Activated CD8-positive, alpha-beta T cell treated with anti-CD3 and anti-CD28 coated beads, Interleukin-2, amount 10 ng/mL, durations not matched to agents 7 days and 5 days (primary cell): ENCODE measurements at regions not wholly inside any gene's neighbourhood (a gene's known extent, or its start where the extent isn't known, plus 50 kb on each side); places are given as distances from the start of the nearest gene placed in this dataset.

ENCODE experiments used
- ATAC-seq: fragments of 150-1000 bp; cut with Tn5 transposase; one replicate; pipeline ENCODE4 v1.10.0; 2021; ENCODE audit warnings: moderate library complexity
- CTCF ChIA-PET: fragments of 350-600 bp; sonication (Branson Sonifier 250); formaldehyde crosslinking; loops from one replicate; lab custom pipeline; 2021; ENCODE audit warnings: antibody characterized with exemption; lab: Charles Lee
- POLR2A ChIA-PET: fragments of 350-600 bp; sonication (Branson Sonifier 250); formaldehyde crosslinking; loops from one replicate; lab custom pipeline; 2021; ENCODE audit warnings: antibody characterized with exemption; lab: Charles Lee
- DNase-seq: peaks from one replicate; pipeline ENCODE4 v3.0.0-alpha.2; 2020
- H3K27ac Mint-ChIP-seq: one replicate; pipeline ENCODE4 v1.8.0; 2021; ENCODE audit warnings: mild to moderate bottlenecking, mixed read lengths
- H3K27me3 Mint-ChIP-seq: one replicate; pipeline ENCODE4 v1.8.0; 2021; ENCODE audit warnings: low read depth, mixed read lengths
- H3K36me3 Mint-ChIP-seq: one replicate; pipeline ENCODE4 v1.8.0; 2021; ENCODE audit warnings: low read depth, mixed read lengths
- H3K4me1 Mint-ChIP-seq: one replicate; pipeline ENCODE4 v1.8.0; 2021; ENCODE audit warnings: low read depth, mixed read lengths
- H3K4me3 Mint-ChIP-seq: one replicate; pipeline ENCODE4 v1.8.0; 2021; ENCODE audit warnings: mild to moderate bottlenecking, mixed read lengths
- H3K9me3 Mint-ChIP-seq: one replicate; pipeline ENCODE4 v1.8.0; 2022; ENCODE audit warnings: mixed read lengths; ENCODE audit not compliant: insufficient read depth

DNA sequence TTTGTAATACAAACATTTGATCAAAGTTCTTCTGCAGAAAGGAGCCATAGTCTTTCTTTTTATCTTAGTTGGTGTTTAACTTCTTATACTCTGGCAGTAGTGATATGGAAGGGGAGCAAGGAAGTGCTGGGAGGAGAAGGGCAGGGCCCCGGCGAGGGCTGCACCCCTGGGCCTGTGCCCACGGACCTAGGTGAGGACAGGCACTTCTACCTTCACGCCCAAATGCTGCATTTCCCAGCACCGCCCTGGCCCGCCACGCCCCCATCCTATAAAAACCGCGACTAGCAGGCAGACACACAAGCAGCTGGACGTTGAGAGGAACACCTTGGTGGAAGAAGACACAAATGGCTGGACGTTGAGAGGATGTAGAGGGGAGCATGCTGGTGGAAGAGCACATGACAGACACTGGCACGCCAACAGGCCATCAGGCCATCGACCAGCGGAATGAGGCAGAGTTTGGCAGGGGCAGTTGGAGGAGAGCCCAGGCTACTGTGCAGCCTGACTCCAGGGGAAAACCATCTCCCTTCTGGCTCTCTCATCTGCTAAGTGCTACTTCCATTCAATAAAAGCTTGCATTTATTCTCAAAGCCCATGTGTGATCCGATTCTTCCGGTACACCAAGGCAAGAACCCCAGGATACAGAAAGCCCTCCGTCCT lies 81.5 kb upstream of the C9orf72 start:
- CTCF ChIA-PET: no interaction called here
- DNase-seq (no peak), ATAC-seq (no peak)
- H3K9me3 Mint-ChIP-seq: no peaks in the 10 kb centered on the region
- H3K4me3 Mint-ChIP-seq: no peak overlapping the region
- POLR2A ChIA-PET: interaction anchor here (0.6 kb wide), 1 partner anchor 189 kb away, joined by 3 read pairs; no protein-coding TSS in a partner anchor
- H3K4me1 Mint-ChIP-seq: no peaks in the 10 kb centered on the region
- H3K27me3 Mint-ChIP-seq: peaks cover 3% of the 10 kb centered on the region
- no peaks in the 10 kb centered on the region for H3K36me3 Mint-ChIP-seq
- no peak overlapping the region for H3K27ac Mint-ChIP-seq

DNA sequence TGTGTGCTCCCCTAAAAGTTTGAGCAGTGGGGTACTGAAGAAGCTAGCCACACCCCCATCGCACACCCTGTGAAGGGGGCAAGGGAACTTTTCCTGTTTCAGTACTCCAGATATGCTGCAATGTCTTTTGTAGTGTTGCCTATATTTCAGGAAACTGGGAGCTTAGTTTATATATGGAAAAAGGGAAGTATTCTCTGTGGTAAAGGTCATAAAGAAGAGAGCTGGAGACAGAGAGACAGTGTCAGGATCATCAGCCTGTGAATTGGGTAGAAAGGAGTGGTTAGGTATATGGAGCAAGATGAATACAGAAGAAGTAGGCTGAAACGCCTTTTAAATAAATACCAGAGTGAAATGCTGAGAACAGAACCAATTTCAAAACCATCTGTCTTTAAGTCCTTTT lies 82.2 kb upstream of the C9orf72 start:
- Mint-ChIP-seq H3K4me3 (no peak overlapping the region), H3K27me3 (peaks cover 3% of the 10 kb centered on the region), H3K9me3 (no peaks in the 10 kb centered on the region), H3K36me3 (no peaks in the 10 kb centered on the region), H3K4me1 (no peaks in the 10 kb centered on the region), H3K27ac (no peak overlapping the region)
- no peak for DNase-seq
- CTCF ChIA-PET: no interaction called here
- POLR2A ChIA-PET: no interaction called here
- no peak for ATAC-seq

DNA sequence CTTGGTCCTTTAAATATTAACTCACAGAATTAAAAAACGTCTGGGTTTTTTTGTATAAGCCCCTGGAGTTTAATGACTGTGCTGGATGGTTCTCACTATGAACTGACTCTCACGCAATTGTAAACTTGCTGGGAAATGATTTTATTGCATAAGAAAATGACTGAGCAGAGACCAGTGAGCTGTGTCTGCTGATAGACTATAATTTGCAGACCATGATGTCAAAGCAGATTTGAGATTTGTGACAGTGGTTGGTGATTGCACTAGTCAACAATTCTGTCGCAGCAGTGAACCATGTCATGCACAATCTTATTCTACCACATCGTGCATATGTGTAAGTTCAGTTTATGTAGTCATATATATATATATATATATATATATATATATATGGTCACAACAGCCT lies 85.7 kb upstream of the C9orf72 start:
- CTCF ChIA-PET: no interaction called here
- no peak for ATAC-seq
- Mint-ChIP-seq H3K36me3 (no peaks in the 10 kb centered on the region), H3K27me3 (peaks cover 3% of the 10 kb centered on the region), H3K9me3 (no peaks in the 10 kb centered on the region), H3K4me3 (no peak overlapping the region), H3K4me1 (no peaks in the 10 kb centered on the region), H3K27ac (no peak overlapping the region)
- no peak for DNase-seq
- POLR2A ChIA-PET: no interaction called here

DNA sequence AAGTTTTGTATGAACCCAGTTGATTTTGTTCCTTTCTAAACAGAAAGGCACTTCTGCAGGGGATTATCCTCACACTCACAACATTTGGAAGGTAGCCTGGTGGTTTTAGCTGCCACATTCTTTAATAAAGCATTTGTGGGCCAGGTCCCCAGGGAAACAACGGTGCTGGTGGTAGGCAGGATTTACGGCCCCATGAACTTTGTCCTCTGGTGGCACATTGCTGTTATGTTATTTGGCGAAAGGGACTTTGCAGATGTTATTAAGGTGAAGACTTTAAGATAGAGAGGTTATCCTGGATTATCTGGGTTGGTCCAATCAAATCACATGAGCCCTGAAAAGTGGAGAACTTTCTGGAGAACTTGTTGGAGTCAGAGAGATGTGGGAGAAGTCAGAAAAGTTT lies 86.3 kb upstream of the C9orf72 start:
- Mint-ChIP-seq H3K4me1 (no peaks in the 10 kb centered on the region), H3K27me3 (peaks cover 3% of the 10 kb centered on the region), H3K36me3 (no peaks in the 10 kb centered on the region), H3K4me3 (no peak overlapping the region), H3K27ac (no peak overlapping the region), H3K9me3 (no peaks in the 10 kb centered on the region)
- ChIA-PET CTCF (no interaction called here), POLR2A (no interaction called here)
- DNase-seq (no peak), ATAC-seq (no peak)

DNA sequence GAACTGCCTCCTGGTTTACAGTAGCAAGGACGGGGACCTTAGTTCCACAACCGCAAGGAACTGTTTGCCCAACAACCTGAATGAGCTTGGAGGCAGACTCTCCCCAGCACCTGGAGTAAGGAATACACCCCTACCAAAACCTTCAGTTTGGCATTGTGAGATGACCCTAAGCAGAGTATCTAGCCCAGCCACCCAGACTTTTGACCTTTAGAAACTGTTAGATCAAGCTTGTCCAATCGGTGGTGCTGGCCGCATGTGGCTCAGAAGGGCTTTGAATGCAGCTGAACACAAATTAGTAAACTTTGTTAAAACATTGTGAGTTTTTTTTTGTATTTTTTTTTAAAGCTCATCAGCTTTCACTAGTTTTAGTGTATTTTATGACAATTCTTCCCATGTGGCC lies 86.9 kb upstream of the C9orf72 start:
- H3K4me1 Mint-ChIP-seq: no peaks in the 10 kb centered on the region
- ATAC-seq: no peak
- no peak overlapping the region for H3K4me3 Mint-ChIP-seq
- no peak overlapping the region for H3K27ac Mint-ChIP-seq
- H3K9me3 Mint-ChIP-seq: no peaks in the 10 kb centered on the region
- H3K36me3 Mint-ChIP-seq: no peaks in the 10 kb centered on the region
- H3K27me3 Mint-ChIP-seq: peaks cover 4% of the 10 kb centered on the region
- ChIA-PET CTCF (no interaction called here), POLR2A (no interaction called here)
- DNase-seq: no peak

DNA sequence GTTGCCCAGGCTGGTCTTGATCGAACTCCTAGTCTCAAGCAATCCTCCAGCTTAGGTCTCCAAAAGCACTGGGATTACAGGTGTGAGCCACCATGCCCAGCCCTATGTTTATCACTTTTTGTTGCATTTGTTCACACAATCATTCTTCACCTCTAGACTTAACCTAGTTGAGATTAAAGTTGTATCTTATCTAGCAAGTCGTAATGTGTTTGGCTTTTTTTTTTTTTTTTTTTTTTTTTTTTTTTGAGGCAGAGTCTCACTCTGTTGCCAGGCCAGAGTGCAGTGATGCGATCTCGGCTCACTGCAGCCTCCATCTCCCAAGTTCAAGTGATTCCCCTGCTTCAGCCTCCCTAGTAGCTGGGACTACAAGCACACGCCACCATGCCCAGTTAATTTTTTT lies 90.2 kb upstream of the C9orf72 start:
- H3K36me3 Mint-ChIP-seq: no peaks in the 10 kb centered on the region
- H3K9me3 Mint-ChIP-seq: no peaks in the 10 kb centered on the region
- H3K4me1 Mint-ChIP-seq: no peaks in the 10 kb centered on the region
- ChIA-PET POLR2A (no interaction called here), CTCF (no interaction called here)
- ATAC-seq: no peak
- H3K27ac Mint-ChIP-seq: no peak overlapping the region
- H3K27me3 Mint-ChIP-seq: peaks cover 6% of the 10 kb centered on the region
- H3K4me3 Mint-ChIP-seq: no peak overlapping the region
- no peak for DNase-seq

DNA sequence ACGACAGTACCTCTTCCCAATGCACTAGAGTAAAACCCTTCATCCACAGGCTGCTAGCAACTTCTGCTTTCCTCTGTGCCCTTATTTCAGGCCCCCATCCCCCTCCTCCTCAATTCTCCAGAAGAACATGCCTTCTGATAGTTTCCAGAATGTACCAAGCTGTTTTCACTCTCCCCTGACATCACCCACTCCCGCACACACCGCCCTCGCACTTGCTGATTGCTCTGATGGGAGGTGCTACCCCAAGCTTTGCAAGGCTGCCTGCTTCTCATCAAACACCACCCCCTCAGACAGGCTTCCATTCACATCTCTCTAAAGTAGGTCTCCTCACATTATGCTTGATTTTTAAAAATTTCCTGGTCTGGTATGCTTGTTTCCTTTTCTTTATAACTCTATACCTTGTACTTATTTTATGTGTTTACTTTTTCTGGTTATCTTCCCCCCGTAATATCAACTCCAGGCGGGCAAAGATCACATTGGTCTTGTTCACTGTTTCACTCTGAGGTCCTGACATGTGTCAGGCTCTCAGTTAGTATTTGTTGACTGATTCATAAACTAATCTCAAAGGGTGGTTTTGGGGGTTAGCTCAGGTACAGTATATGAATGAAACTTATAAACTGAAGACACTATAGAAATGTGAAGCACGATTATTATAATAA lies 91.0 kb upstream of the C9orf72 start:
- Mint-ChIP-seq H3K27ac (no peak overlapping the region), H3K4me3 (no peak overlapping the region), H3K9me3 (no peaks in the 10 kb centered on the region), H3K4me1 (no peaks in the 10 kb centered on the region), H3K36me3 (no peaks in the 10 kb centered on the region), H3K27me3 (peaks cover 6% of the 10 kb centered on the region)
- ChIA-PET POLR2A (no interaction called here), CTCF (no interaction called here)
- ATAC-seq: no peak
- no peak for DNase-seq

DNA sequence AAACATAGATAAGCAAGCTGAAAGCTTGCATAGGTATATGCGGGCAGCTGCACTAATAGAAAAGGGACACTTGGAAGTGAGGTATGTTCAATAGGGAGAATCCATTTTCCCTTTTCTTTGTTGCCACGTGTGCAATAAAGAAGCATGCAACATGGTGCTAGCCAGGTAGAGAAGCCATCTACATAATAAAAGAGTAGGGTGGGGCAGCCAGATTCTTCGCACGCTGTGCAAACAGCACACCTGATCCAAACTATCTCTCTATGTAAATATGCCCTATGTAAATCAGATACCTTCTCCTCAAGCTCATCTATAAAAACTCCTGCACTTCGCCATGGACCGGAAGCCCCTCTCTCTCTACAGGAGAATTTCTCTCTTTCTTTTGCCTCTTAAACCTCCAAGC lies 91.9 kb upstream of the C9orf72 start:
- peaks cover 6% of the 10 kb centered on the region for H3K27me3 Mint-ChIP-seq
- ChIA-PET CTCF (no interaction called here), POLR2A (no interaction called here)
- H3K4me1 Mint-ChIP-seq: no peaks in the 10 kb centered on the region
- H3K9me3 Mint-ChIP-seq: no peaks in the 10 kb centered on the region
- no peaks in the 10 kb centered on the region for H3K36me3 Mint-ChIP-seq
- no peak for DNase-seq
- ATAC-seq: no peak
- H3K4me3 Mint-ChIP-seq: no peak overlapping the region
- no peak overlapping the region for H3K27ac Mint-ChIP-seq

DNA sequence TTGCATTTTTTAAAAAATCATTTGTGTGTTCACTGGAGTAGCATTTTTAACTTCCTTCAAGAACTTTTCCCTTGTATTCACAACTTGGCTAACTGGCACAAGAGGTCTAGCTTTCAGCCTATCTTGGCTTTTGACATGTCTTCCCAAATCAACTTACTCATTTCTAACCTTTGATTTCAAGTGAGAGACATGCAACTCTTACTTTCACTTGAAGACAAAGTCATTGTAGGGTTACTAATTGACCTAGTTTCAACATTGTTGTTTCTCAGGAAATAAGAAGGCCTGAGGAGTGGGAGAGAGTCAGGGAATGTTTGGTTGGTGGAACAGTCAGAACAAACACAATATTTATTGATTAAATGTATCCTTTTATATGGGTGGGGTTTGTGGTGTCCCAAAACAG lies 95.0 kb upstream of the C9orf72 start:
- no peak overlapping the region for H3K4me3 Mint-ChIP-seq
- H3K27me3 Mint-ChIP-seq: peaks cover 7% of the 10 kb centered on the region
- CTCF ChIA-PET: no interaction called here
- no peaks in the 10 kb centered on the region for H3K4me1 Mint-ChIP-seq
- H3K36me3 Mint-ChIP-seq: no peaks in the 10 kb centered on the region
- no peak overlapping the region for H3K27ac Mint-ChIP-seq
- ATAC-seq (no peak), DNase-seq (no peak)
- POLR2A ChIA-PET: no interaction called here
- H3K9me3 Mint-ChIP-seq: no peaks in the 10 kb centered on the region

DNA sequence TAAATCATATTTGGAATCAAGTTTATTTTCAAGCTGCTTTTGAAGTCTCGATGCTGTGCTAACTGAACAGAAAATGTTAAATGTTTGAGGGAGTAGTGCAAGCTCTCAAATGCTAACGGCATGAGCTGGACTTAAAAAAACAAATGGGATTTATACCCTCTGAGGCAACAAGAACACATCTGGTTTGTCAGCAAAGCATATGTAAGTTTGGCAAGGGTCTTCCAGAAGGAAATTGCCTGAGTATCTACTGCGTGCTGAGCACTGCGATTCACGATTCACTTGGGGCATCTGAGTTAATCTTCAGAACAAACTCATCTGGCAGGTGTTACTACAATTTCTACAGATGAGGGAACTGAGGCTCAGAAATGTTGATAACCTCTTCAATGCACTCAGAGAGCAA lies 98.4 kb upstream of the C9orf72 start:
- DNase-seq: no peak
- Mint-ChIP-seq H3K4me3 (no peak overlapping the region), H3K27ac (no peak overlapping the region), H3K27me3 (peaks cover 4% of the 10 kb centered on the region), H3K36me3 (no peaks in the 10 kb centered on the region), H3K4me1 (no peaks in the 10 kb centered on the region), H3K9me3 (no peaks in the 10 kb centered on the region)
- CTCF ChIA-PET: no interaction called here
- ATAC-seq: no peak
- POLR2A ChIA-PET: no interaction called here

DNA sequence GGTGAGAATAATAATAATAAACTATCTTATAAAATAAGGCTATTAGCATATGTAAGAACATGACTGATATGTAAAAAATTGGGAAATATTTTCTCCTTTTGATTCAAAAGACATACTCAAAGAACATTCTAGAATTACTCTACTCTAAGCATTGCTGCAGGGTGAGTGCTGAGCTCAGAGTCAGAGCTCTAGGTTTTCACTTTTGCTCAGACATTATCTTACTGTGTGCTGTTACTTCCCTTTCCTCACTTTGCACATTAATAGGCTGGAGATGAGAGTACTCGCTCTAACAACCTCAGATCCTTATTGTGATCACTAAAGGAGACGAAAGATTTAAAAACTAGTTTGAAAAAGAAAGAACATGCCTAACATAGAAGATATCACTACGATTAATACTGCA lies 99.4 kb upstream of the C9orf72 start:
- Mint-ChIP-seq H3K36me3 (no peaks in the 10 kb centered on the region), H3K4me1 (no peaks in the 10 kb centered on the region), H3K27me3 (peaks cover 4% of the 10 kb centered on the region), H3K27ac (no peak overlapping the region), H3K9me3 (no peaks in the 10 kb centered on the region), H3K4me3 (no peak overlapping the region)
- ChIA-PET POLR2A (no interaction called here), CTCF (no interaction called here)
- no peak for ATAC-seq
- no peak for DNase-seq

DNA sequence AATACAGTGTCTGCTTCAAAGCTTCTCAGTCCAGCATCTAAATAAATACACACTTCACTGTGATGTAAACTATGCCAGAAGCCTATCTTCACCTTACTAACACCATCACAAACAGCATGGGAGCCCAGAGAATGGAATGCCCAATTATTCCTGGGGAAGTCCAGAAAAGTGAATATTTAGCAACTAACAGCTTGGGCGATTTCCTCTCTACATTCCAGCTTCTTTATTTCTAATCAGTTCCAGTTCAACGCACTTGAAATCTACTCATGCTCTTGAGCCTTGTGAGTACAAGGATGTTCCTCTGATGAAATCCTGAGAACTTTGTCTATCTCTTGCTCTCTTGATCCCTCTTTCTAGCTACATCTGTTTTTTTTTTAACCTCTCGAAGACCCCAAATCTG lies 100.4 kb upstream of the C9orf72 start:
- H3K4me1 Mint-ChIP-seq: no peaks in the 10 kb centered on the region
- H3K27me3 Mint-ChIP-seq: peaks cover 4% of the 10 kb centered on the region
- DNase-seq (no peak), ATAC-seq (no peak)
- no peaks in the 10 kb centered on the region for H3K9me3 Mint-ChIP-seq
- ChIA-PET CTCF (interaction anchor here (0.8 kb wide), 1 partner anchor 9 kb away, joined by 3 read pairs; no protein-coding TSS in a partner anchor), POLR2A (no interaction called here)
- H3K36me3 Mint-ChIP-seq: no peaks in the 10 kb centered on the region
- no peak overlapping the region for H3K4me3 Mint-ChIP-seq
- H3K27ac Mint-ChIP-seq: no peak overlapping the region

DNA sequence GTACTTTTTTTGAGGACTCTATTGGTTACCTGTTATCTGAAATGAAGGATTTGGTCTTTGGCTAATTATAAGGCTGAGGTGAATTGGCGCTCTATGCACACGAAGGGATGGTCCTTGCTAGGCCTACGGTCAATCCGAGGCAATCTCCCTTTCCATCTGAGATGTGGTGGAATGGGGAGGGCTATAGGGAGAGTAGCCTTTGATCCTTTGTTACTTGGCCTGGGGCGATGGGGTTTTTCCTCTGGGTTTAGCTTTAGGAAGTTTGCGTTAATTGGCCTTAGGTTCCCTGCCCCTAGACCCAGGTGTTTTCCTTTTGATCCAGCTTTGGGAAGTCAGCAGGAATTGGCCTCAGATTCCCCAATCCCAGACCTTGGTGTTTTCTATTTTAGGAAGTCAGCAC lies 102.1 kb upstream of the C9orf72 start:
- Mint-ChIP-seq H3K27me3 (peaks cover 4% of the 10 kb centered on the region), H3K27ac (no peak overlapping the region), H3K36me3 (no peaks in the 10 kb centered on the region), H3K4me3 (no peak overlapping the region), H3K4me1 (no peaks in the 10 kb centered on the region), H3K9me3 (no peaks in the 10 kb centered on the region)
- POLR2A ChIA-PET: no interaction called here
- CTCF ChIA-PET: no interaction called here
- ATAC-seq: no peak
- no peak for DNase-seq
